Erythroblast (primary cell): ENCODE measurements at regions not wholly inside any gene's neighbourhood (a gene's known extent, or its start where the extent isn't known, plus 50 kb on each side); places are given as distances from the start of the nearest gene placed in this dataset.

Source experiments
- GATA1 ChIP-seq: IDR thresholded peaks from 2 replicates; pipeline ENCODE4 v1.6.1; 2011; ENCODE audit warnings: low read depth, mild to moderate bottlenecking, control low read depth, low read length, moderate library complexity
- POLR2A ChIP-seq: IDR thresholded peaks from 2 replicates; pipeline ENCODE4 v1.6.1; 2011; ENCODE audit warnings: mild to moderate bottlenecking, low read length

DNA sequence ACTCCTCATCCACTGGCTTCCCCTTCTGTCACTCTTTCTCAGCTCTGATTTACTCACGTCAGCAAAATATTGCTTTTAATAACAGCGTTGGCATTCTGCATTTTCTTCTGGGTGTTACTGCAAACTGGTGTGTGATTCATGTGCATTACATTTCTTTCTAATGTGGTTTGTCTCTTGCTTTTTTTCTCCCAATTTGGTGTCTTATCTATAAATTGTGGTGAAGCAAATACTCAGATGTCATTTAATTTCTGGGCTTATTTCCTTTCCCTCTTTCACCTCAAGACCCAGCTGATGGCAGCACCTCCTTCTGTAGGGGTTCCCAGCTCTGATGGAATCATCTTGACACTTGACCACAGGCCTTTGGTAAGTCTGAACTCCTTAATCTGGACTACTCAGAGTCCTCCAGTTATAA lies 180.7 kb upstream of the ZNF618 start:
- TF ChIP-seq POLR2A (no peak), GATA1 (no peak)
